Left renal cortex interstitium (tissue), 4 donors: ENCODE measurements at regions not wholly inside any gene's neighbourhood (a gene's known extent, or its start where the extent isn't known, plus 50 kb on each side); places are given as distances from the start of the nearest gene placed in this dataset.

Experiments used
- DNase-seq, 4 donors: peaks; one replicate each; pipeline ENCODE4 v3.0.0-alpha.2; 2013; ENCODE audit warnings: low read depth in 4 of 4, low spot score in 2 of 4, missing footprints in 1 of 4

GRCh38 chr13:81770868-81771505 is 1430.1 kb upstream of the SPRY2 start:
- no peak for DNase-seq

GRCh38 chr13:81762449-81762848 is 1421.5 kb upstream of the SPRY2 start:
- DNase-seq, result no peak

- DNase-seq, result no peak
These were observed 1419.4 kb upstream of the SPRY2 start for GRCh38 chr13:81760316-81760715.

- DNase-seq, result no peak
These were observed 1416.5 kb upstream of the SPRY2 start for GRCh38 chr13:81757348-81757970.

- DNase-seq, result no peak
These were observed 1404.5 kb upstream of the SPRY2 start for GRCh38 chr13:81745391-81745790.

GRCh38 chr13:81738364-81738763 is 1397.4 kb upstream of the SPRY2 start:
- DNase-seq, result no peak

- DNase-seq, result no peak
These were observed 1385.3 kb upstream of the SPRY2 start for GRCh38 chr13:81726037-81726726.

GRCh38 chr13:81722456-81722855 is 1381.5 kb upstream of the SPRY2 start:
- no peak for DNase-seq

DNA sequence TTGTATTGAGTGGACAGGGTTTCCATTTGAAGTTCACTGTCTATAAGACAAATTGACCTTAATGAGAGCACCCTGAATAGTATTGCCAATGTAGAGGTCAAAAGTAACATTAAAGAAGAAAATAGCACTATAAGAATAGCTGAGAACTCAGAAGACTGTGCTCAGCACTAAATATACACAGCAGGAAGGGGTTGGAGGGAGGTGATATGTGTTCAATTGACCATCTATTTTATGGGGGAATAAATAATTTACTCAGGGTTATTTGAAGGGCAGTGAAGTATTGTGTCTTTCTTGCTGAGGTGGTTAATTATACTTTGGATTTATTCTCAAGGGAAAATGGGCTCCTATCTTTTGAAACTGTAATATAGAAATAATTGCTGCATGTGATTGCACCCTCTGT is 1380.5 kb upstream of the SPRY2 start:
- no peak for DNase-seq

GRCh38 chr13:81714513-81714912 is 1373.6 kb upstream of the SPRY2 start:
- DNase-seq, result no peak

- DNase-seq, result no peak
These were observed 1372.3 kb upstream of the SPRY2 start for GRCh38 chr13:81713201-81713600.

- no peak for DNase-seq
These were observed 1356.9 kb upstream of the SPRY2 start for GRCh38 chr13:81697826-81698225.

DNA sequence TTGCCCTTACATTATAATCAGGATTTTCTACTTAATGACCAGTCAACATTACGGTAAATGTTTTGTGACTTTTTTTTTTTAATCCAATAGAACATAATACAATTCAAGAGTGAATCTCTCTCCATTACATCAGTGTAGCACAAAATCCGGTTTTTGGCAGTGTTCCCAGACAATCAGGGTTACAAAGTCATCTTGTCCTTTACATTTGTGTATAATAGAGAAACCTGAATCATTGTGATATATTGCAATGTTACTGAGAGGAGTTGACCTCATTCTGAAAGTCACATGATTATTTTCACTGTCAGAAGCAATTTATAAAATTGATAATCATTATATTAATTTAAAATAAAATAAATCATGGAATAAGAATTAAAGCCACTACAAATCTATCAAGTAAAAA is 1346.0 kb upstream of the SPRY2 start:
- no peak for DNase-seq

GRCh38 chr13:81683521-81683920 is 1342.6 kb upstream of the SPRY2 start:
- DNase-seq, result no peak

DNA sequence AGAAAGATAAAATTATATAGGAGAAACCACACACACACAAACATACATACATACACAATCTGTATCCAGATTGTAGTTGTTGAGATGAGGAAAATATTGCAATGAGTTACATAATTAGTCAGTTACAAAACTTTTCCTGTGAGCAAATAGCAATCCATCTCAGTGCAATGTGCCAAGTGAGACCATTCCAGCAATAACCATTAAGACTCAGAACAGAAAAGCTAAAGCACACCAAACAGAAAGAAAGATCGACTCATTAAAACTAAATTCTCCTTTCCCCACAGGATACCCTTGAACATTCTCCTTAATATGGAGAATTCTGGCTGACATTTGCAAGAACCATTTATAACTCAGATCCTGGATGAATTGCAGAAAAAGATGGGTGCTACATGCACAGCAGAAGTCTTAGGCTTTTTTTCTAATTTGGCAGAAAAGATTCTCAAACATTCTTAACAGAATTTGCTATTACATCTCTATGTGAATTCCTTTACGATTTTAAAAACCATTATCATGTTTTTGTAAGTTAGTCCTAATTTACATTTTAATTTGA is 1341.2 kb upstream of the SPRY2 start:
- DNase-seq, result no peak

- DNase-seq, result no peak
These were observed 1336.9 kb upstream of the SPRY2 start for GRCh38 chr13:81677857-81678256.

- no peak for DNase-seq
These were observed 1335.1 kb upstream of the SPRY2 start for GRCh38 chr13:81676008-81676407.

DNA sequence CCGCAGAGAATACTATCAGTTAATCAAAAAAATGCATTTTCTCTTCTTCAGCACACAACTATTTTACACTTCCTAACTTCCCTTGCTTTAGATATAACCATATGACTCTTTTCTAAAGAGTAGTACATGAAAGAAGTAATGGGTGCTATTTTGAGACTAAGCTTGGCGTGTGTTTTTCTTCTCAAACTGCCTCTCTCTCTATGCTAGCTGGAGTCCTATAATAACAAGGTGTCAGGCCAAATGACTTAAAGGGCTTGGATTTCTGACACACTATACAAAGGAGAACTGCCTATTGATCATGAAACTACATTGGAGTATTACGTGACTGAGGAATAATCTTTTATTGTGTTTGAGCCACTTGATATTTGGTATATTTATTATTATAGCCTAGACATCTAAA is 1330.1 kb upstream of the SPRY2 start:
- no peak for DNase-seq

- no peak for DNase-seq
These were observed 1329.1 kb upstream of the SPRY2 start for GRCh38 chr13:81670048-81670447.

DNA sequence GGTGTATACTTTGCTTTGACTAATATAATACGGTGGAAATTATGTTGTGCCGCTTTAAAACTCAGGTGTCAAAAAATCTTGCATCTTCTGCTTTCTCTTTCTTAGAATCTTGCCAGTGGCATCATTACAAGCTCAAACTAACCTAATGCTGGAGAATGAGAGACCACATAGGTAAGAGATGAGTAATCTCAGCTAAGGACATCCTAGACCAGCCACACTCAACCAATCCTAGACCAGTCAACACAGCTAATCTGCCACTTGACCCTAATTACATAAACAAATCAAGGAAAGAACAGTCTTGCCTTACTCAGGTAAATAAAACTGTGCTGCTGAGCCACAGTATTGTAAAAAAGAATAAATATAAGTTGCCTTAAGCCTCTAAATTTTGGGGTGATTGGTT is 1323.9 kb upstream of the SPRY2 start:
- no peak for DNase-seq

- no peak for DNase-seq
These were observed 1319.1 kb upstream of the SPRY2 start for GRCh38 chr13:81659984-81660383.
